Testis (tissue), 2 donors: ENCODE measurements at regions not wholly inside any gene's neighbourhood (a gene's known extent, or its start where the extent isn't known, plus 50 kb on each side); places are given as distances from the start of the nearest gene placed in this dataset.

Experiments used
- CTCF ChIP-seq, 3 experiments: fragments of 450-650 bp in 2 of 3; fragments of 200-600 bp in 1 of 3; sonication (generic) in 1 of 3; IDR thresholded peaks; one replicate each; pipeline ENCODE4 v1.5.1; 2016 to 2019; ENCODE audit warnings: antibody characterized with exemption in 3 of 3, mild to moderate bottlenecking in 2 of 3, moderate library complexity in 1 of 3
- POLR2A ChIP-seq: fragments of 450-650 bp; IDR thresholded peaks from one replicate; pipeline ENCODE4 v1.6.1; 2017; ENCODE audit warnings: antibody characterized with exemption, mild to moderate bottlenecking, moderate library complexity

DNA sequence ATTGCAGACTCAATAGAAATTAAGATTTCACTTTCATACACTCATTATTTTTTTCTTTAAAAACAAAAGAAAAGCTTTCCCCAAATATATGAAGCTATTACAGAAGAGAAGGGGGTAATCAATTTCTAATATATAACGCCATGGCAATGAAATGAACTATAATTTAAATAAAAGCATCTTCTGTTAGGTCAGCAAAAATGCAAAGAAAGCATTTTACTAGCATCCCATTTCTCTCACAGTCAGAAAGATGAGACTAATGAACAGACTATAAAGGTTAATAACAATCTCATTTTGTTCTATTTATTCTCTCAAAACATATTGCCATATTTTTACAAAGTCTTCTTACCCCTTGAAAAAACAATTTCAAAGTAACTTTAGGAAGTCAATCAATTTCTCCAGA, 89.0 kb downstream of the TRIML1 start:
- TF ChIP-seq CTCF (IDR thresholded peaks at IDR 0.05) (no peak), POLR2A (no peak)
